ENCODE measurements at regions not wholly inside any gene's neighbourhood (a gene's known extent, or its start where the extent isn't known, plus 50 kb on each side); places are given as distances from the start of the nearest gene placed in this dataset.

GRCh38 chr7:125399408-125399807 lies 469.8 kb upstream of the POT1 start:
- TF ChIP-seq CTCF (conservative IDR thresholded peaks at IDR 0.05) (no peak), EZH2 (IDR thresholded peaks at IDR 0.05; ENCODE audit: low read depth) (no peak)
